ENCODE measurements at regions not wholly inside any gene's neighbourhood (a gene's known extent, or its start where the extent isn't known, plus 50 kb on each side); places are given as distances from the start of the nearest gene placed in this dataset.
A peak's percentile ranks its signal among the peaks of the same experiment; 100 is the strongest.

DNA sequence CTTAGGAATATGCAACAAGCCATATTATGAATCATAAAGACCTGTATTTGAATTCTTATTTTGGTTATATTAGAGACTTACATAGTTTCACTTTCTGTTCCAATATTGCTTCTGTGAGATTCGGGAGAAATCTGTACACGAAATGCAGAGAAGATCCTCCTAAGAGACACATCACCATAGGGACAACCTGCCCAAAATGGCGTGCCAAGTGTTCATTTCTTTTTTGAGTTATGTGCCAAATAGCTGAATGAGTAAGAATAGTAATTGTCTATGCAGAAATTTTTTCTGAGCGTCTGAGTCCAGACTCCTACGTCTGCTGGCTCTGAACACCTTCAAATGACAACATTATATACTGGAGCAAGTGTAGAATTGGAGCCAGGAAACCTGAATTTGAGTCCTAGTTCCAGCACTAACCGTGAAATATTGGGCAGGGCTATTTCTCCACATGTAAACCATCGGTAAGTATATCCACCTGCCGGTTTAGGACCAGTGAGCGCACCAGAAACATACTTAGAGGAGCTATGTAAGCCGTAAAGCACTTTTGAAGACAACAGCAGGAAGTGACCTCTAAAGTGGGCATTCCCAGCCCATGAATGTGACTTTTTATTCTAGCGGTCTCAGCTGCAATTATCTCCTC is 163.9 kb upstream of the DMRT1 start:
- peak overlapping the region; percentile 24 to 73 for H3K27ac ChIP-seq
- H3K4me1 ChIP-seq: peaks cover 0 to 11% of the 10 kb centered on the region in 2 donors
- DNase-seq (no peak), ATAC-seq (peak; percentile 77)
- no peaks in the 10 kb centered on the region for H3K9me3 ChIP-seq
- no peaks in the 10 kb centered on the region for H3K27me3 ChIP-seq
- H3K4me3 ChIP-seq: peak overlapping the region; percentile 12 to 27
- intact Hi-C loops (cut with DNase I): no loop called here
- TF ChIP-seq, protein P1, sequence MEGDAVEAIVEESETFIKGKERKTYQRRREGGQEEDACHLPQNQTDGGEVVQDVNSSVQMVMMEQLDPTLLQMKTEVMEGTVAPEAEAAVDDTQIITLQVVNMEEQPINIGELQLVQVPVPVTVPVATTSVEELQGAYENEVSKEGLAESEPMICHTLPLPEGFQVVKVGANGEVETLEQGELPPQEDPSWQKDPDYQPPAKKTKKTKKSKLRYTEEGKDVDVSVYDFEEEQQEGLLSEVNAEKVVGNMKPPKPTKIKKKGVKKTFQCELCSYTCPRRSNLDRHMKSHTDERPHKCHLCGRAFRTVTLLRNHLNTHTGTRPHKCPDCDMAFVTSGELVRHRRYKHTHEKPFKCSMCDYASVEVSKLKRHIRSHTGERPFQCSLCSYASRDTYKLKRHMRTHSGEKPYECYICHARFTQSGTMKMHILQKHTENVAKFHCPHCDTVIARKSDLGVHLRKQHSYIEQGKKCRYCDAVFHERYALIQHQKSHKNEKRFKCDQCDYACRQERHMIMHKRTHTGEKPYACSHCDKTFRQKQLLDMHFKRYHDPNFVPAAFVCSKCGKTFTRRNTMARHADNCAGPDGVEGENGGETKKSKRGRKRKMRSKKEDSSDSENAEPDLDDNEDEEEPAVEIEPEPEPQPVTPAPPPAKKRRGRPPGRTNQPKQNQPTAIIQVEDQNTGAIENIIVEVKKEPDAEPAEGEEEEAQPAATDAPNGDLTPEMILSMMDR (IDR thresholded peaks at IDR 0.05): no peak
- no peaks in the 10 kb centered on the region for H3K36me3 ChIP-seq

DNA sequence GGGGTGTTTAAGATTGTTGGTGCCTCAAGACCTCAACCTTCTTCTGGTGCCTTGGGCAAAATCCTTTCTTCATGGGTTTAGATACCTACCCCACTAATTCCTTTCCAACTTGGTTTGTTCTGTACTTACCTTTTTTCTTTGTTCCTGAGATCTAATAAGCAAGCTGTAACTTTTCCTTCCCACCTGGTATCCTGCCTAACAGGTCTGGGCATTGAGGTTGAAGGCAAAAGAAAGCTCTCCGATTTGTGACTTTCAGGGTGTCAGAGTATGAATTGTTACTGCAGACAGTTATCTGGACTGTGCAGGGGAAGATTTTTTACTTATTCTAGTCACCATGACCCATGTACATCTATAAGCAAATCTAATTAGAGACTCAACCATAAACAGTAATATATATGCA is 162.6 kb upstream of the DMRT1 start:
- intact Hi-C loops (cut with DNase I): no loop called here
- Histone ChIP-seq H3K9me3 (no peaks in the 10 kb centered on the region), H3K27me3 (no peaks in the 10 kb centered on the region), H3K4me3 (no peak overlapping the region), H3K4me1 (peaks cover 0 to 11% of the 10 kb centered on the region in 2 donors), H3K27ac (no peak overlapping the region), H3K36me3 (no peaks in the 10 kb centered on the region)
- TF ChIP-seq, protein P1 (IDR thresholded peaks at IDR 0.05): no peak
- no peak for ATAC-seq
- DNase-seq: no peak

DNA sequence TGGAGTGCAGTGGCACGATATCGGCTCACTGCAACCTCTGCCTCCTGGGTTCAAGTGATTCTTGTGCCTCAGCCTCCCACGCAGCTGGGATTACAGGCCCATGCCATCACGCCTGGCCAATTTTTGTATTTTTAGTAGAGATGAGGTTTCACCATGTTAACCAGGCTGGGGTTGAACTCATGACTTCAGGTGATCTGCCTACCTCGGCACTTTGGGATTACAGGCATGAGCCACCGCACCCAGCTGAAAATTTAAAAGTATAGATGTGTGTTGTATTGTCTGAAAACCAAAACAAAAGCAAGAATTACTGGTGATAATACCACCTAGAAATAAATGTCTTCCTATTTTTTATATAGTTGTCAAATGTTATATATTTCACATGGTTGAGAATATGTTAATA is 162.0 kb upstream of the DMRT1 start:
- DNase-seq (no peak), ATAC-seq (no peak)
- Histone ChIP-seq H3K27ac (no peak overlapping the region), H3K4me1 (peaks cover 0 to 12% of the 10 kb centered on the region in 2 donors), H3K27me3 (no peaks in the 10 kb centered on the region), H3K4me3 (no peak overlapping the region), H3K36me3 (no peaks in the 10 kb centered on the region), H3K9me3 (no peaks in the 10 kb centered on the region)
- TF ChIP-seq, protein P1 (IDR thresholded peaks at IDR 0.05): no peak
- intact Hi-C loops (cut with DNase I): no loop called here

DNA sequence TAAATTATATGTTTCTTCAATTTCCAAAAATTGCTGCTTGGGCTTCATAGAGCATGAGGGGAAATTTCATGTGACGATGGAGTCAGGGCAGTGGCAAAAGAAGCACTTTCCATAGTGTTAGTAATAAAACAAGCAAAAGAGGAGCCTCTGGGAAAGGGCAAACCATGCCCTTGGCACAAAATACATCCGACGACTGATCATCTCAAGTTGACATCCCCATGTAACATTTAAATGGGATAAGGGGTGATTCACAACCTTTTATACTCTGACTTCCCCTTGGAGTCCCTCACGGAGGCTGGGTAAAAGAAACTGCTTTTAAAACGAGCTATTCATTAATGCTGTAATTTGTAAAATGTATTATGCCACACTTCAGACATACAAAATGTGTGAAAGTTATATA is 161.4 kb upstream of the DMRT1 start:
- intact Hi-C loops (cut with DNase I): no loop called here
- Histone ChIP-seq H3K36me3 (no peaks in the 10 kb centered on the region), H3K9me3 (no peaks in the 10 kb centered on the region), H3K27me3 (no peaks in the 10 kb centered on the region), H3K4me3 (no peak overlapping the region), H3K4me1 (peaks cover 0 to 16% of the 10 kb centered on the region in 2 donors), H3K27ac (no peak overlapping the region)
- TF ChIP-seq, protein P1 (IDR thresholded peaks at IDR 0.05): no peak
- ATAC-seq: no peak
- no peak for DNase-seq

DNA sequence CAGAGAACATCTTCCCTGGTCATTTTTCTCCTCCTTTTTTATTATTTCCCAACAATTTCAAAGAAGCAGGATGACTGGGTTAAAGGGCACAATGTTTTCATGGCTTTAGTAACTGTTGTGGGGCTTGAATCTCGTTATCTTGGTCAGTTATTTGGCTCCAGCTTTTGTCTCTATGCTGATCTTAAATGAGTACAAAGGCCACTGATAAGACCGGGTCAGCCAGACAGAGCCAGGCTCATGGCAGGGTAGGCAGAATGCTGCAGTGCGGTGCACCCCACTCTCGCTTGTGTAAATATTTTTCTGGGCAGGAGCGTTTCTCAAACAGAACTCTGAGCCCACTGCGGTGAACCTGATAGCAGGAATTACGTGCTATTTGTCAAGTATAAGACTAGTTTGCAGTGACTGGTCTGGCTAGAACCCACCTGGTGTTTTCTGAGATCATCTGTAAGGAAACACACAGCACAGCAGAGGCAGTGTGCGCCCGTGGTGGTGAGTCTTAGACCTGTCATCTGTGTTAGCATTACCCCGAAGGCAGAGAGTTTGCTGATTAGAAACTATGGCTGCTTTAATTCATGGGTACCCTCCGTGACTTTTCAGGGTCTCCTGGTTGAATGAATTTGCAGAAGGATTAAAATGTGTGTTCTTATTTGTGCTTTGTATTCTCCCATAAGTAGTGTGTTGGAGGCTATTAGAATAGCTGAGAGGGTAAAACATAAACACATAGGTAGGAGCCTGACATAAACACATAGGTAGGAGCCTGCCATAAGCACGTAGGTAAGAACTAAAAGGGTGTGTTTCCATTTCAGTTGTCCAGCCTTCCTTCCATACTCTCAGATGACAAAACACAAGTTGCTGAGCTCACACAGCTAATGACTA is 158.6 kb upstream of the DMRT1 start:
- Histone ChIP-seq H3K4me3 (no peak overlapping the region), H3K36me3 (no peaks in the 10 kb centered on the region), H3K27ac (no peak overlapping the region), H3K9me3 (no peaks in the 10 kb centered on the region), H3K27me3 (no peaks in the 10 kb centered on the region), H3K4me1 (peaks cover 0 to 9% of the 10 kb centered on the region in 2 donors)
- no peak for DNase-seq
- ATAC-seq: peak; percentile 56
- TF ChIP-seq, protein P1 (IDR thresholded peaks at IDR 0.05): no peak
- intact Hi-C loops (cut with DNase I): no loop called here

All from left lung (tissue), 4 donors.